ENCODE measurements at regions not wholly inside any gene's neighbourhood (a gene's known extent, or its start where the extent isn't known, plus 50 kb on each side); places are given as distances from the start of the nearest gene placed in this dataset.

GRCh38 chr6:67629258-67629657 lies 1005.8 kb upstream of the ADGRB3 start:
- ATAC-seq (ENCODE audit: low FRiP score) (no peak), DNase-seq (no peak)
- H3K27me3 ChIP-seq (ENCODE audit: control insufficient read depth in 1 of 2, insufficient read depth in 2 of 2, low read length in 1 of 2): no peaks in the 10 kb centered on the region
- no peaks in the 10 kb centered on the region for H3K36me3 ChIP-seq (ENCODE audit: control insufficient read depth in 1 of 2, insufficient read depth in 2 of 2, low read length in 1 of 2)
- intact Hi-C loops (cut with DNase I): no loop called here
- no peaks in the 10 kb centered on the region for H3K9me3 ChIP-seq (ENCODE audit: control insufficient read depth, low read length)
- H3K4me1 ChIP-seq (ENCODE audit: control insufficient read depth in 1 of 2, insufficient read depth in 2 of 2, low read length in 2 of 2): peaks cover 0 to 1% of the 10 kb centered on the region in 2 donors
- H3K27ac ChIP-seq (ENCODE audit: low read depth in 1 of 2, low read length in 2 of 2): no peak overlapping the region
- no peak overlapping the region for H3K4me3 ChIP-seq (ENCODE audit: low read length in 2 of 2)

DNA sequence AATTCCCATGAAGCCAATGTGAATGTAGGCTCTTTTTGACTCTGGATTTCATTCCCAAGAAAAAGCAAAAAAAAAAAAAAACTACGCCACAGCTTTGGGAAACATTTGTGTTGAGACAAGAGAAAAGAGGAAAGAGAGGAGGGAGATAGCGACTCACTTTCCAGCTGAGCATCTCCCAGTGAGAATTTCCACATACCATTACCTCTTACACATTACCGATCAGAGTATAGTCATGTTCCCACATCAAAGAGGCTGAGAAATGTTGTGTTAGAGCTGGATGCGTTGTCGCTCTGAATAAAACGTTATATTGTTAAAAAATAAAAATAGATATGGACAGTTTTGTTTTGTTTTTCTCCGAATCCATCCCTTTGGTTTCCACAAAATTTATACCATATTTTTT lies 1019.3 kb upstream of the ADGRB3 start:
- no peaks in the 10 kb centered on the region for H3K9me3 ChIP-seq (ENCODE audit: control insufficient read depth, low read length)
- no peak overlapping the region for H3K27ac ChIP-seq (ENCODE audit: low read depth in 1 of 2, low read length in 2 of 2)
- no peaks in the 10 kb centered on the region for H3K36me3 ChIP-seq (ENCODE audit: control insufficient read depth in 1 of 2, insufficient read depth in 2 of 2, low read length in 1 of 2)
- H3K4me1 ChIP-seq (ENCODE audit: control insufficient read depth in 1 of 2, insufficient read depth in 2 of 2, low read length in 2 of 2): no peaks in the 10 kb centered on the region
- H3K27me3 ChIP-seq (ENCODE audit: control insufficient read depth in 1 of 2, insufficient read depth in 2 of 2, low read length in 1 of 2): no peaks in the 10 kb centered on the region
- 89% methylated on average over 7 of the region's 7 CpGs for WGBS, 2 donors
- DNase-seq (no peak), ATAC-seq (ENCODE audit: low FRiP score) (no peak)
- intact Hi-C loops (cut with DNase I): no loop called here
- no peak overlapping the region for H3K4me3 ChIP-seq (ENCODE audit: low read length in 2 of 2)

DNA sequence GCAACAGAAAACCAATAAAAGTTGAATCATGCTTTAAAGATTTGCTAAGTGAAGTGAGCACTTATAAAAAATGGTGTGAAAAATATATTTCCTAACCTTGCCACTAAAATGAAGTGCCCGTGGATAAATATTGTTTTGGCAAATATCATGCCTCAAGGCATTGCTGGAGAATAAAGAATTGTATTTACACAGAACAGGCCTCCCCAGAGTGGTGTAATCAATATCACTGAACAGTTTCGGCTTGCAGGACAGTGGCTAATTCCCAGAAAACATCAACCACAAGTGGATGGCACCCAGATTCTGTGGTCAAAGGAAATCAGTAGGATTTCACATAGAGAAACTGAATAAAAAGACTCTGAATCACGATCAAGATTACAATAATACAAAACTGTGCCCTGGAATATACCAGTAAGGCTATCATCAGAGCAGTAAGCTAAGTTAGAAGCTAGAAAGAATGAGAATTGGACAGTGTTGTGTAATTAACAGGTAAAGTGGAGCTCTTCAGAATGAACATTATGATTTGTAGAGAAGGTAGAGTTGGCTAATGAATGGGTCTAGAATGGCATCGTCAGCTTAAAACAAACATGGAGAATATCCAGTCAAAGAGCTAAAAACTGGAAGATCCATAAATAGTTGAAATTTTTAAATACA lies 1026.9 kb upstream of the ADGRB3 start:
- no peak for ATAC-seq (ENCODE audit: low FRiP score)
- 62 to 64% methylated on average over 4 of the region's 4 CpGs for WGBS, 2 donors

GRCh38 chr6:67606906-67607828 lies 1027.9 kb upstream of the ADGRB3 start:
- Histone ChIP-seq H3K4me3 (ENCODE audit: low read length in 2 of 2) (no peak overlapping the region), H3K9me3 (ENCODE audit: control insufficient read depth, low read length) (no peaks in the 10 kb centered on the region), H3K27me3 (ENCODE audit: control insufficient read depth in 1 of 2, insufficient read depth in 2 of 2, low read length in 1 of 2) (no peaks in the 10 kb centered on the region), H3K4me1 (ENCODE audit: control insufficient read depth in 1 of 2, insufficient read depth in 2 of 2, low read length in 2 of 2) (no peaks in the 10 kb centered on the region), H3K27ac (ENCODE audit: low read depth in 1 of 2, low read length in 2 of 2) (no peak overlapping the region), H3K36me3 (ENCODE audit: control insufficient read depth in 1 of 2, insufficient read depth in 2 of 2, low read length in 1 of 2) (no peaks in the 10 kb centered on the region)
- ATAC-seq (ENCODE audit: low FRiP score): no peak
- no peak for DNase-seq
- intact Hi-C loops (cut with DNase I): no loop called here
- WGBS, 2 donors: 47 to 55% methylated on average over 5 of the region's 5 CpGs

More for the DNA sequence above, 1026.9 kb upstream of the ADGRB3 start:
- Histone ChIP-seq H3K4me3 (ENCODE audit: low read length in 2 of 2) (no peak overlapping the region), H3K27me3 (ENCODE audit: control insufficient read depth in 1 of 2, insufficient read depth in 2 of 2, low read length in 1 of 2) (no peaks in the 10 kb centered on the region), H3K4me1 (ENCODE audit: control insufficient read depth in 1 of 2, insufficient read depth in 2 of 2, low read length in 2 of 2) (no peaks in the 10 kb centered on the region), H3K27ac (ENCODE audit: low read depth in 1 of 2, low read length in 2 of 2) (no peak overlapping the region), H3K36me3 (ENCODE audit: control insufficient read depth in 1 of 2, insufficient read depth in 2 of 2, low read length in 1 of 2) (no peaks in the 10 kb centered on the region), H3K9me3 (ENCODE audit: control insufficient read depth, low read length) (no peaks in the 10 kb centered on the region)
- no peak for DNase-seq
- intact Hi-C loops (cut with DNase I): no loop called here

DNA sequence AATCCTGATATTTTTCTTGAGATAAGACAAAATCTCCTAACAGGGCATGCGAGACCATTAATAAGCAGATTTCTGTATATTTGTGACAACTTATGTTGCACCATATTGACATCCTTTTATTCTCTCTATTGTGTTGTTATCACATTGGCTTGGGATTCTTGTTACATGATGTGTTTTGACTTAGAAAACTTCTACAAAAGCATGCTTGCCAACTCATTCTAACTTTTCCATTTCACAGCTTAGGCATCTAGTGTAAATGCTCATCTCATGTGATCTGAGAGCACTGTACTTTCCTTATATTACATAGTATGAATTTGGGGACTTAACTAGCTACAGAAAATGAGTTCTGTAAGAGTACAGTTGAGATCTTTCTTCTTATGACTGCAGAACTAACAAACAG lies 1040.7 kb upstream of the ADGRB3 start:
- 88 to 91% methylated on average over 1 of the region's 1 CpG for WGBS, 2 donors
- Histone ChIP-seq H3K36me3 (ENCODE audit: control insufficient read depth in 1 of 2, insufficient read depth in 2 of 2, low read length in 1 of 2) (no peaks in the 10 kb centered on the region), H3K27me3 (ENCODE audit: control insufficient read depth in 1 of 2, insufficient read depth in 2 of 2, low read length in 1 of 2) (no peaks in the 10 kb centered on the region), H3K27ac (ENCODE audit: low read depth in 1 of 2, low read length in 2 of 2) (no peak overlapping the region), H3K4me1 (ENCODE audit: control insufficient read depth in 1 of 2, insufficient read depth in 2 of 2, low read length in 2 of 2) (no peaks in the 10 kb centered on the region), H3K9me3 (ENCODE audit: control insufficient read depth, low read length) (peaks cover 3% of the 10 kb centered on the region), H3K4me3 (ENCODE audit: low read length in 2 of 2) (no peak overlapping the region)
- intact Hi-C loops (cut with DNase I): no loop called here
- DNase-seq (no peak), ATAC-seq (ENCODE audit: low FRiP score) (no peak)

DNA sequence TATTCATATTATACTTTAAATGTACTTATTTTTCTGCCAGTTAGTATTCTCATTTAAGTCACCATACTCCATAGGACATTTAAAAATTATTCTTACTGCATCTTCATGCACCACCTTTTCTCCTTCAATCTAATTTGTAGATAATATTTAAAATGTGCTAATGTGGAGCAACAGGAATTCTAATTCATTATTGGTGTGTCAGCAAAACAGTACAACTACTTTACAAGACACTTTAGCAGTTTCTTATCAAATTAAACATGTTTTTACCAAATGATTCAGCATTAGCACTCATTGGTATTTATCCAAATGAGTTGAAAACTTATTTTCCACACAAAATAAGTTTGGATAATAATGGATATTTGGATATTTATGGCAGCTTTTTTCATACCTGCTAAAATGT lies 1041.8 kb upstream of the ADGRB3 start:
- no peak overlapping the region for H3K27ac ChIP-seq (ENCODE audit: low read depth in 1 of 2, low read length in 2 of 2)
- intact Hi-C loops (cut with DNase I): no loop called here
- peaks cover 3% of the 10 kb centered on the region for H3K9me3 ChIP-seq (ENCODE audit: control insufficient read depth, low read length)
- no peak overlapping the region for H3K4me3 ChIP-seq (ENCODE audit: low read length in 2 of 2)
- H3K36me3 ChIP-seq (ENCODE audit: control insufficient read depth in 1 of 2, insufficient read depth in 2 of 2, low read length in 1 of 2): no peaks in the 10 kb centered on the region
- H3K27me3 ChIP-seq (ENCODE audit: control insufficient read depth in 1 of 2, insufficient read depth in 2 of 2, low read length in 1 of 2): no peaks in the 10 kb centered on the region
- no peaks in the 10 kb centered on the region for H3K4me1 ChIP-seq (ENCODE audit: control insufficient read depth in 1 of 2, insufficient read depth in 2 of 2, low read length in 2 of 2)
- ATAC-seq (ENCODE audit: low FRiP score): no peak
- DNase-seq: no peak

DNA sequence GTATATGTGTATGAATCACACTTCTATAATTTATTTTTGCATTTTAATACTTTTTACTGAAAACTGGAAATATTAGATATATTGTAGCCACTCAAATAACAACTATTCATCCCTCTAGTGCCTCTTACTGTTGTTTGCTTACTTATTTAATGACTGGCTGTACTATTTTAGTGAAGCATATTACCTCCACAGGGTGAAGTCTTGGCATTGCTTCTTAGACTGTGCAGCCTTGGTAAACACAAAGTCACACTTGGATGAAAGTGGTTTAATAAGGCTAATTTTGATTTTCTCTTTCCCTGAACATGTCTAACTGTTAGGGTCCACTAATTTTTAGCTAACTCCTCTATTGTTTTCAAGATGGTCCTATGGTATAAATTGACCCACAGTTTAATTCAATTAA lies 1043.2 kb upstream of the ADGRB3 start:
- no peaks in the 10 kb centered on the region for H3K36me3 ChIP-seq (ENCODE audit: control insufficient read depth in 1 of 2, insufficient read depth in 2 of 2, low read length in 1 of 2)
- H3K4me1 ChIP-seq (ENCODE audit: control insufficient read depth in 1 of 2, insufficient read depth in 2 of 2, low read length in 2 of 2): no peaks in the 10 kb centered on the region
- ATAC-seq (ENCODE audit: low FRiP score): no peak
- no peak for DNase-seq
- peaks cover 3% of the 10 kb centered on the region for H3K9me3 ChIP-seq (ENCODE audit: control insufficient read depth, low read length)
- no peak overlapping the region for H3K4me3 ChIP-seq (ENCODE audit: low read length in 2 of 2)
- H3K27ac ChIP-seq (ENCODE audit: low read depth in 1 of 2, low read length in 2 of 2): no peak overlapping the region
- intact Hi-C loops (cut with DNase I): no loop called here
- no peaks in the 10 kb centered on the region for H3K27me3 ChIP-seq (ENCODE audit: control insufficient read depth in 1 of 2, insufficient read depth in 2 of 2, low read length in 1 of 2)

DNA sequence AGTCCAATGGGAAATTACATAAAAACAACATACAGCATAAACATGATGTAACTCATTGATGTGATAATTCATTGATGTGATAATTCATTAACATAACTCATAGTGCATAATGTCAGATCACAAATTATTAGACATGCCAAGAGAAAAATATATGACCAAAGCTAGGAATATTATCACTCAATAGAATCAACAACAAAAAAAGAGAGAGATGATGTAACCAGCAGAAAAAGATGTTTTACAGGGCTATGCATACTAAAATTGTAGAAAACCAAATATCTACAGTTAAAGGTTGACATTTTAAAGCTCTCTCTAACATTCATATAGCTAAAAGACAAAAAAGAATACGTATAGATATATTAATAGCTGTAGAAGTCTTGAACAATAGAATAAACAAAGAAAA lies 1067.2 kb upstream of the ADGRB3 start:
- WGBS, 2 donors: 74 to 86% methylated on average over 1 of the region's 1 CpG
- Histone ChIP-seq H3K27ac (ENCODE audit: low read depth in 1 of 2, low read length in 2 of 2) (no peak overlapping the region), H3K9me3 (ENCODE audit: control insufficient read depth, low read length) (no peaks in the 10 kb centered on the region), H3K36me3 (ENCODE audit: control insufficient read depth in 1 of 2, insufficient read depth in 2 of 2, low read length in 1 of 2) (no peaks in the 10 kb centered on the region), H3K4me1 (ENCODE audit: control insufficient read depth in 1 of 2, insufficient read depth in 2 of 2, low read length in 2 of 2) (no peaks in the 10 kb centered on the region), H3K27me3 (ENCODE audit: control insufficient read depth in 1 of 2, insufficient read depth in 2 of 2, low read length in 1 of 2) (no peaks in the 10 kb centered on the region), H3K4me3 (ENCODE audit: low read length in 2 of 2) (no peak overlapping the region)
- DNase-seq (no peak), ATAC-seq (ENCODE audit: low FRiP score) (no peak)
- intact Hi-C loops (cut with DNase I): no loop called here

GRCh38 chr6:67563671-67564070 lies 1071.4 kb upstream of the ADGRB3 start:
- no peaks in the 10 kb centered on the region for H3K9me3 ChIP-seq (ENCODE audit: control insufficient read depth, low read length)
- no peaks in the 10 kb centered on the region for H3K27me3 ChIP-seq (ENCODE audit: control insufficient read depth in 1 of 2, insufficient read depth in 2 of 2, low read length in 1 of 2)
- no peak overlapping the region for H3K4me3 ChIP-seq (ENCODE audit: low read length in 2 of 2)
- H3K27ac ChIP-seq (ENCODE audit: low read depth in 1 of 2, low read length in 2 of 2): no peak overlapping the region
- no peaks in the 10 kb centered on the region for H3K4me1 ChIP-seq (ENCODE audit: control insufficient read depth in 1 of 2, insufficient read depth in 2 of 2, low read length in 2 of 2)
- ATAC-seq (ENCODE audit: low FRiP score) (no peak), DNase-seq (no peak)
- intact Hi-C loops (cut with DNase I): no loop called here
- H3K36me3 ChIP-seq (ENCODE audit: control insufficient read depth in 1 of 2, insufficient read depth in 2 of 2, low read length in 1 of 2): no peaks in the 10 kb centered on the region
- WGBS, 2 donors: 46 to 55% methylated on average over 5 of the region's 5 CpGs

Measured in aorta (tissue), 5 donors.